ENCODE measurements at regions not wholly inside any gene's neighbourhood (a gene's known extent, or its start where the extent isn't known, plus 50 kb on each side); places are given as distances from the start of the nearest gene placed in this dataset.

DNA sequence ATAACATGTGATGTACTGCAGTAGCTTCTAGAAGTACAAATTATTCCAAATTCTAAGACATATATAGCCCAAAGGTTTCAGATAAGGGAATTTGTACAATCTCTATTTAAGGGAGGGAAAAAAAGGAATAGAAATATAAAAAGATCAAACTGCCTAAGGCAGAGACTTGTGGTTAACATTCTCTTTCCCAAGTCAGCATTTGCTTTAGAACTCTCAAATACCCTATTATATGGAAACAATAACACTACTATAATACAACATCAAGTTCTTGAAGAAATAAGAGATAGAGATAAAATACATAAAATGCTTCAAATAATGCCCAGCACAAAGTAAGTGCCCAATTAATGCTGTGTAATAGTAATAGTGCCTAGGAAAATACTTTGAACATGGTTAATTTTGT, 123.1 kb downstream of the CRPPA start:
- Histone ChIP-seq H3K36me3 (no peaks in the 10 kb centered on the region), H3K27ac (no peak overlapping the region), H3K4me3 (no peak overlapping the region), H3K27me3 (no peaks in the 10 kb centered on the region), H3K9me3 (no peaks in the 10 kb centered on the region), H3K4me1 (peaks cover 6% of the 10 kb centered on the region)
- intact Hi-C loops (cut with DNase I) = no loop called here
- no peak for DNase-seq (ENCODE audit: extremely low spot score in 2 of 2)
- TF ChIP-seq POLR2AphosphoS5 (IDR thresholded peaks at IDR 0.05; ENCODE audit: insufficient read depth in 1 of 2, low read depth in 1 of 2) = no peak

DNA sequence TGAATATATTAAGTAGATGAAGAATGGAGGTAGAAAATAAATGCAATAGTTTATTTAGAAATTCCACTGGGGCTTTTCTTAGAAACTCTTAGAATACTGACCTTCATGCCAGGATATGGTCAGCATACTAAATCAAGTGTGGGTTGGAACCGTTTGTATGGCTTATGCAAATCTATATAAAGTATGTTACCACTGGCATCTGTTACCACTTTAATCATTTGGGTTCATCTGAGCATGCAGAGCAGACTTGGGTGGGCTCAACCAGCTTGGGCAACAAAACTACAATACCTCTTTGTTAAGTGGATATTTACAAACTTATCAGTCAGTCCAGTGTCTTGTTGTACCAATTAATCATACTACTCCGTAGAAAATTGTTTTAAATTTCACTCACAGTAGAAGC, 125.8 kb downstream of the CRPPA start:
- Histone ChIP-seq H3K4me1 (peaks cover 6% of the 10 kb centered on the region), H3K27me3 (no peaks in the 10 kb centered on the region), H3K27ac (no peak overlapping the region), H3K36me3 (no peaks in the 10 kb centered on the region), H3K9me3 (no peaks in the 10 kb centered on the region), H3K4me3 (no peak overlapping the region)
- no peak for DNase-seq (ENCODE audit: extremely low spot score in 2 of 2)
- intact Hi-C loops (cut with DNase I) = no loop called here
- no peak for TF ChIP-seq POLR2AphosphoS5 (IDR thresholded peaks at IDR 0.05; ENCODE audit: insufficient read depth in 1 of 2, low read depth in 1 of 2)
- no peak for TF ChIP-seq POLR2A (IDR thresholded peaks at IDR 0.05)
- TF ChIP-seq, protein P1, sequence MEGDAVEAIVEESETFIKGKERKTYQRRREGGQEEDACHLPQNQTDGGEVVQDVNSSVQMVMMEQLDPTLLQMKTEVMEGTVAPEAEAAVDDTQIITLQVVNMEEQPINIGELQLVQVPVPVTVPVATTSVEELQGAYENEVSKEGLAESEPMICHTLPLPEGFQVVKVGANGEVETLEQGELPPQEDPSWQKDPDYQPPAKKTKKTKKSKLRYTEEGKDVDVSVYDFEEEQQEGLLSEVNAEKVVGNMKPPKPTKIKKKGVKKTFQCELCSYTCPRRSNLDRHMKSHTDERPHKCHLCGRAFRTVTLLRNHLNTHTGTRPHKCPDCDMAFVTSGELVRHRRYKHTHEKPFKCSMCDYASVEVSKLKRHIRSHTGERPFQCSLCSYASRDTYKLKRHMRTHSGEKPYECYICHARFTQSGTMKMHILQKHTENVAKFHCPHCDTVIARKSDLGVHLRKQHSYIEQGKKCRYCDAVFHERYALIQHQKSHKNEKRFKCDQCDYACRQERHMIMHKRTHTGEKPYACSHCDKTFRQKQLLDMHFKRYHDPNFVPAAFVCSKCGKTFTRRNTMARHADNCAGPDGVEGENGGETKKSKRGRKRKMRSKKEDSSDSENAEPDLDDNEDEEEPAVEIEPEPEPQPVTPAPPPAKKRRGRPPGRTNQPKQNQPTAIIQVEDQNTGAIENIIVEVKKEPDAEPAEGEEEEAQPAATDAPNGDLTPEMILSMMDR (IDR thresholded peaks at IDR 0.05) = no peak

DNA sequence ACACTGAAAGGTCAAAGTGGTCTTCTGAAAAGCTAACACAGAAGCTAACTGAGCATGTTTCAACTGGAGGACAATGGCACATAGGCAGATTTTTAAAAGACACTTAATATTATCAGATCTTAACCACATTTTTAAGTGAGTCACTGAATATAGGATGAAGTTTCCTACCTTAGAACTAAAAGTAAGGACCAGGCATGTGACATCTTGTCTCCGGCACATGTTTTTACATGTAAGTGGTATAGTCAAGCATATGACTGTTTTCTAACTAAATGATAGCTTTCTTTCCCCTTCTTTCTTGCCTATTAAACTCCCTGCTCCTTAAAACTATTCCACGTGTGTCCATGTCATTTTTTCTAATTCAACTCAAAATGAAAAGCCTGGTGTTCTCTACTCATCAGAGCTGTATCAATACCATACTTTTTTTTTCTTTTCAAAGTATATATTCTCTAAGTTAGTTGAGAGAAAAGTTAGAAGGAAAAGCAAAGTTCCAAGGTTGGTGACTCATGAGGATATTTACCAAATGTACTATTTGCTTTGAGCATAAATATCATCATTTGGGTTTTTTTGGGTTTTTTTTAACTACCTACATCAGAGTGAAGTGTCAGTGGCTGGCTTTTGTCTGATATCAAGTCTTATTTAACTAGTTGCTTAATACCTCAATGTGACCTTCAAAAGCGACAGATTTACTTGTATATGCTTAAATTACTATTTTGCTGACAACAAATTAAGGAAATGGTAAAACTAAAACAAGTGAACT, 127.5 kb downstream of the CRPPA start:
- H3K9me3 ChIP-seq = no peaks in the 10 kb centered on the region
- H3K4me3 ChIP-seq = no peak overlapping the region
- no peak for TF ChIP-seq POLR2A (IDR thresholded peaks at IDR 0.05)
- TF ChIP-seq, protein P1 (IDR thresholded peaks at IDR 0.05) = no peak
- no peak for TF ChIP-seq POLR2AphosphoS5 (IDR thresholded peaks at IDR 0.05; ENCODE audit: insufficient read depth in 1 of 2, low read depth in 1 of 2)
- no peaks in the 10 kb centered on the region for H3K27me3 ChIP-seq
- intact Hi-C loops (cut with DNase I) = no loop called here
- no peak overlapping the region for H3K27ac ChIP-seq
- no peak for DNase-seq (ENCODE audit: extremely low spot score in 2 of 2)
- H3K36me3 ChIP-seq = no peaks in the 10 kb centered on the region
- no peaks in the 10 kb centered on the region for H3K4me1 ChIP-seq

DNA sequence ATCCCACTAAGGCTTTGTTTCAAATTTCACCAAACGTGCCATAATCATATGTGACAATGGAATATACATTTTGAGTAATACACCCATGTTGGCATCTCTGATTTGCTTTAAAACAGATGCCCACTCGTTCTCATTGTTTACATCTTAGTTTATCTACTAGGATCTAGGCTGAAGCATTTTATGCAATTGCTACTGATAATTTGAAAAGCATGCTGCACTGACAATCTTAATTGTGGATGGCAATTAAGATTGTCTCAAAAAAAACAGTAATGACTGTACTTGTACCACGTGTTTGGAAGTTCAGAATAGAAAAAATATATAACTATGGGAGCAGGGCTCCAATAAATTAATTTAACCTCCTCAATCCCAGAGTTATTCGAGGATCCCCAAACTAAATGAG, 136.8 kb downstream of the CRPPA start:
- Histone ChIP-seq H3K9me3 (no peaks in the 10 kb centered on the region), H3K27me3 (no peaks in the 10 kb centered on the region), H3K36me3 (no peaks in the 10 kb centered on the region), H3K27ac (no peak overlapping the region), H3K4me1 (no peaks in the 10 kb centered on the region), H3K4me3 (no peak overlapping the region)
- TF ChIP-seq POLR2A (IDR thresholded peaks at IDR 0.05) = no peak
- no peak for TF ChIP-seq POLR2AphosphoS5 (IDR thresholded peaks at IDR 0.05; ENCODE audit: insufficient read depth in 1 of 2, low read depth in 1 of 2)
- TF ChIP-seq, protein P1 (IDR thresholded peaks at IDR 0.05) = no peak
- no peak for DNase-seq (ENCODE audit: extremely low spot score in 2 of 2)
- intact Hi-C loops (cut with DNase I) = no loop called here

DNA sequence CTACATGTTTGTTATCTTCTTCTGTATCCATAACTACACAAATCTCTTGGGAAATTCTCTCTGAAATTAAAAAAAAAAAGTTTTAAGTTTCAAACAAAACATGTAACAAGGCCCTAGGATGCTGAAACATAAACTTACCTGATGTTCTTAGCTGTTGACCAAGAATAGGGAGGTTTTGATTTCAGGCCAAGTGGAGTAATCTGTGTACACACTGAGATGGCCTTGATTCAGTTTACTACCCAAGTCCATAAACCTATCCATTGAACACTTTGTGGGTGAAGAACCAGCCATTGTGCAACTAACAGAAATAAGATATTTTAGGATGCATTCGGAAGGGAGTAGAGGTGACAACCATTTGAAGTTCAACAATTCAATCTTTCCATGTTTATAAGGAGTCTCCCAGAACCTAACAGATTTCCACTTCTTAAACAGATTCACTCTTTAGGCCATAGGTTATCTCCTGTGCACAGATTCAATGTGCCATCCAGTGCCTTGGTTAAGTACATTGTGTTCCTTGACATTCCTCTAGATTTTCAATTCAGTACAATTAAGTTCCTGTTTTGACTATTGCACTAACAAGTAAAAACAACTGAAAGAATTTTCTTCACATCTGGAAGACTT, 143.1 kb downstream of the CRPPA start:
- no peak for TF ChIP-seq POLR2AphosphoS5 (IDR thresholded peaks at IDR 0.05; ENCODE audit: insufficient read depth in 1 of 2, low read depth in 1 of 2)
- TF ChIP-seq, protein P1 (IDR thresholded peaks at IDR 0.05) = no peak
- no peak for TF ChIP-seq POLR2A (IDR thresholded peaks at IDR 0.05)
- Histone ChIP-seq H3K27me3 (no peaks in the 10 kb centered on the region), H3K4me1 (no peaks in the 10 kb centered on the region), H3K4me3 (no peak overlapping the region), H3K9me3 (no peaks in the 10 kb centered on the region), H3K36me3 (no peaks in the 10 kb centered on the region), H3K27ac (no peak overlapping the region)
- intact Hi-C loops (cut with DNase I) = no loop called here
- DNase-seq (ENCODE audit: extremely low spot score in 2 of 2) = no peak

Data from vagina (tissue), 2 donors.